Erythroblast (primary cell): ENCODE measurements at regions not wholly inside any gene's neighbourhood (a gene's known extent, or its start where the extent isn't known, plus 50 kb on each side); places are given as distances from the start of the nearest gene placed in this dataset.

ENCODE experiments used
- GATA1 ChIP-seq: IDR thresholded peaks from 2 replicates; pipeline ENCODE4 v1.6.1; 2011; ENCODE audit warnings: low read depth, mild to moderate bottlenecking, control low read depth, low read length, moderate library complexity
- POLR2A ChIP-seq: IDR thresholded peaks from 2 replicates; pipeline ENCODE4 v1.6.1; 2011; ENCODE audit warnings: mild to moderate bottlenecking, low read length

GRCh38 chr1:198105185-198105584 is 51.6 kb upstream of the NEK7 start:
- TF ChIP-seq POLR2A, result no peak
- no peak for TF ChIP-seq GATA1
